ENCODE measurements at regions not wholly inside any gene's neighbourhood (a gene's known extent, or its start where the extent isn't known, plus 50 kb on each side); places are given as distances from the start of the nearest gene placed in this dataset.

DNA sequence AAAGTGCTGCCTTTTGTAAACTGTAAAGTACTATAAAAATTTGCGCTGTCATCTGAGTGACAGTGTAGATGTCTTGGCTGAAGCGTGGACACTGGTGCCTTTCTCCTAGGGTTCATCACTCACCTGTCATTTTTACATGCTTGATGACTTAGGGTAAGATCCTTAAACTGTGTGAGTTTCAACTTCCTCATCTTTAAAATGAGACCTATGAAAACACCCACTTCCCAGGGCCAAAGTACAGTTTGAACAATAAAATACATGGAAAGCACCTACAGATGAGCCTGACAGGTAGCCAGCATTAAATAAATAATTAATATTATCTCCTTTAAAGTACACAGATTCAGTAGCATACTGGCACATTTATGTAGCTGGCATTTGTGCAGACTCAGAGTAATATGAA is 309.9 kb downstream of the CHRM3 start:
- DNase-seq, result no peak

DNA sequence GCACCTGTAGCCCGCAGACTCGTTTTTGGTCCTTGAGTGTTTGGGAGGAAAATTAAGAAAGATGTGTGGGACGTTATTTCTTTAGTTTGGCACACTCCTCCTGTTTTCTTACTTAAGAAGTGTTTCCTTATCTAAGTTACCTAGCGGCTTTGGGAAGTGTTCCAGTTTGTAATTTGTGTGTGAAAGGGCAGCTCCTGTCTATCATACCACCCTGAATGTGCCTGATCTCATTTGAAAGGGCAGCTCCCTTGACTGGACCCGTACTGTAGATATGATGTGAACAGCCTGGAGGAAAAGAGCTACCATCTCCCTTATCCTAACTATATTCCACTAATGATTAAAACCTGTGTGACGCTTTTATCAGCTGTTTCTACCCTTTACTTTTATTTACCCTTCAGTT is 314.3 kb downstream of the CHRM3 start:
- no peak for DNase-seq

DNA sequence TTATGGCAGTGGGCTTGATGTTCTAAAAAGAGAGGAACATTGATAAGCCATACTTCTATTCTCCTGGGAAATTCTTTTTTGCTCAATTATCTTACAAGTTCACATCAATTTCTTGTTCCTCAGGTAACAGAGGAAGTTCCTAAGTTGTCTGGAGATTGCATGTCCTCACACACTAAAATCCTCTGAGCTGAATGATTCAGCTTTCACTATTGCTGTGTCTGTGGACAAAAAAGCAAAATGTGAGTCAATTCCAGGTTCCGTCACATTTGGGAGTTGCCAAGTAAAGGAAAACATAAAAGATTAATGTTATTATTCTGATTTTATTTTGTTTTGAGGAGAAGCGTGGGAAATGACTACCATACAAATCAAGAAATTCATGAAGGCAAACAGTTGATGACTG is 316.7 kb downstream of the CHRM3 start:
- no peak for DNase-seq

DNA sequence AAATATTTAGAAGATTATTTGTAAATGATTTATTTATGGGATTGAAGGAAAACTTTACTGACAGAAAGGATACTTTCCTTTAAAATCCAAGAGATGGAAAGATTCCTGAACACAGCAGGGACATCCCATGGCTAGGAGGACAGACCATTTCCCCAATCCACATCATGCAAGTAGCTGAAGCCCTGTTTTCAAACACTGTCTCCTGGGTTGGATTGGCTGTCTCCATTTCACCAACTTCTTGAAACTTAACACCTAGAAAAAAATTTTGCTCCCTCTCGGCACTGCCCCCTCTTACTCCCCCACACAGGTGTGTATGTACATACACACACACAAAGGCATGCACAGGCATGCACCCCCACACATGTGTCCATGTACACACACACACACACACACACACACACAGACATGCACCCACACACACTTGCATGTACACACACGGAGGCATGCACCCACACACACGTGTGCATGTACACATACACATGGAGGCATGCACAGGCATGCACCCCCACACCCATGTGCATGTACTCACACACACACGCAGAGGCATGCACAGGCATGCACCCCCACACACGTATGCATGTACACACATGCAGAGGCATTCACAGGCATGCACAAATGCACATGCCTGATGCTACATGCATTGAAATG is 320.0 kb downstream of the CHRM3 start:
- DNase-seq, result no peak

DNA sequence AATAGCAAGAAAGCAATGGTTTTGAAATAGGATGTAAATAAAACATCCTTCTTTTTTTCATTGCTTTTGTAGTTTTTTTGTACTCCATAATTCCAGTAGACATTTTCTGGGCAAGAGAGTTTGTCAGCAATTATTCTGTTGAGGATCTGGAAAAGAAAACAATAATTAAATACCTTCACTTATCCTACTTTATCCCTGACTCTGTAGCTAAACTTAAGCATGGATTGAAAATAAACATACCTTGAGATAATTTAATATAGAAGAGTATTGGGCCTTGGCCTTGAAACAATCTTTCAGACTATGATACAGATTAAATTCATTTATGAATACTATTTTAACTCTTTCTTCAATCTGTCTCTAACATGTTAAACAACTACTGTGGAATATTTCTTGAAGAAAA is 321.2 kb downstream of the CHRM3 start:
- DNase-seq, result no peak

DNA sequence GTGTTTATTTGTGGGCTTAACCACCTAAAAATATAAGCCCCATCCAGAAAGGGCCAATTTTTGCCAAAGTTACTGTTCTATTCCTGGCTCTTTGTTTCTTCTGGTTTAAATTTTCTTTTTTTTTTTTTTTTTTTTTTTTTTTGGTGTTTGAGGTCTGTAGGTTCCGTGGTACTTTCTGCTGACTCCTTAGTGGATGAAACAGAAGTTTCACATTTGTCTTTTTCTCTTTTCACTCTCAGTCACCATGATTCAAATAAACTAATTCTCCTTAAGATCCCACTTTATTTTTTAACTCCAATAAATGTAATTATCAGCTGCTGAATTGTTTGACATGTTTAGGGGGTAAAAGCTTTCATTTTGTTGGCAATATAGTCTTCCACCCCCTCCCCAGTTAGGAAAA is 322.3 kb downstream of the CHRM3 start:
- no peak for DNase-seq

DNA sequence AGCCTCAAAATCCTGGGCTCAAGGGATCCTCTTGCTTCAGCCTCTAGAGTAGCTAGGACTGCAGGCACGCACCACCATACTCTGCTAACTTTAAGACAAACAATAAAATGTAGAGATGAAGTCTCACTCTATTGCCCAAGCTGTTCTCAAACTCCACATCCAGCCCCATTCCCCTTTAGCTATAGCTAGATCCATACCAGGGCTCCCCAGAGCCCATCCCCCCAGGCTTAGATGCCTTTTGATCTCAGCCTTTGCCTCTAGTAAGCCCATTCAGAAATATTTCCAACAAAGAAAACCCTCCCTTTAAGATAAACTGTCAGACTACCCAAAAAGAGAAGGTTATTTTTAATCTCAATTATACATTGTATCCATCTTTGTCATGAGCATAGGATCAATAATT is 325.4 kb downstream of the CHRM3 start:
- DNase-seq, result no peak

DNA sequence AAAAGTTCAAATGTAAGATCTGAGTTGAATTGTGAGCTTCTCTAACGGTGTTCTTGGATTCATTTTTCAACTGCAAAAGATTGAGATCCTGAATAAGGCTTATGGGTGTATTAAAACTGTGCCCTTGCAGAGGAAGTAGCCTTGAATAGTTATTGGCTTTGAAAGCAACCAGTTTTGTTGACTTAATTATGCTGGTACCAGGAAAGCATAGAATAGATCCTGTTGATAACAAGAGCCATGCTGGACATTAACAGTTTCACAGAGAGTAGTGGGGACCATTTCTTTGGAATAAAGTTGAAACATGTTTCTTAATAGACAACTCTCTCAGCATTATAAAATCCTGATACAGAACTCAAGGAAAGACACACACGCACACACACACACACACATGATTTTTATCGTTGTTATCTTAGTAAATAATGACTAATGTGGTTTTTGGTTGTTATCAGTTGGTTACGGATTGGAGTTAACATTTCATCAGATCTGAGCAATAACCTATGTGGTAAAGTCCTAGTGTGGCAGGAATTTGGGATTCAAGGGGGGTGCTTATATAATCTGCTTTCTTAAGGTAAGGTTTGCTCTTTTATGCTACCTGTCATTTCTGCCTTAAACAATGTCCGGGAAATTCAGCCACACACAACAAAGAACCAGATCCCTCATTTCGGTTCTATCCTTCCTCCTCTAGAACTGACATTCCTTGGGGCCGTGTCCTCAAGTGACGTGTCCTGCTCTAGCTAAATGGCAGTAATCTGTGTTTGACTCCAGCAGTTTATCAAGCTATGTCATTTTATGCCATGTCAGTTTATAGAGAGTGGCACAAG is 330.9 kb downstream of the CHRM3 start:
- no peak for DNase-seq

DNA sequence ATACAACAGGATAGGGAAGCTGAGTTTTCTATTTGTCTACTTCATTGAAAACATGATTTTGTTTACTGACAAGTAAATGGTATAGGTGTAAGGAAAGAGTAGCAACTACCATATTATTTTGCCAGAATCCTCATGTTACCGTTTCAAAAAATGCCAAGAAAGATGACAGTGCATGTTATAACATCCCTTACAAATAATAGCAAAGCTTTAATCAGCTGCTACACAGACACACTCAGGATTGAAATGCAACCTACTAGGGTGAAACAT is 331.5 kb downstream of the CHRM3 start:
- DNase-seq, result no peak

DNA sequence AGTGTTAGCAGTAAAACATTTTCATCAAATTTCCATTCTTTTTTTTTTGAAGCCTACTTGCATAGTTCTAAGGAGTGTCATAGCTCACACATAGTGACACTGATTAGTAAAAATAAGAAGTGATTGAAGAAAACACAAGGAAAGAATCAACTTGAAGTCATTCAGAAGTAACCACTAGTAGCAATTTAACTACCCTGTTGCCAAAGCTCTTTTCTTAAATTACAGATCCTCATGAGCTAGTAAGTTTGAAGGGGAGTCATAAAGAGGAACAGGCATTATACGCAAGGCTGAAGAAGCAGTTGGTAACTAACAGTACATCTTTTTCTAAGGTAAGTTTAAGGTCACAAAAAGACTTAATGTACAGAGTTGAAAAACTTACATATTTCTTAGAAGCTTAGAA is 332.2 kb downstream of the CHRM3 start:
- no peak for DNase-seq

DNA sequence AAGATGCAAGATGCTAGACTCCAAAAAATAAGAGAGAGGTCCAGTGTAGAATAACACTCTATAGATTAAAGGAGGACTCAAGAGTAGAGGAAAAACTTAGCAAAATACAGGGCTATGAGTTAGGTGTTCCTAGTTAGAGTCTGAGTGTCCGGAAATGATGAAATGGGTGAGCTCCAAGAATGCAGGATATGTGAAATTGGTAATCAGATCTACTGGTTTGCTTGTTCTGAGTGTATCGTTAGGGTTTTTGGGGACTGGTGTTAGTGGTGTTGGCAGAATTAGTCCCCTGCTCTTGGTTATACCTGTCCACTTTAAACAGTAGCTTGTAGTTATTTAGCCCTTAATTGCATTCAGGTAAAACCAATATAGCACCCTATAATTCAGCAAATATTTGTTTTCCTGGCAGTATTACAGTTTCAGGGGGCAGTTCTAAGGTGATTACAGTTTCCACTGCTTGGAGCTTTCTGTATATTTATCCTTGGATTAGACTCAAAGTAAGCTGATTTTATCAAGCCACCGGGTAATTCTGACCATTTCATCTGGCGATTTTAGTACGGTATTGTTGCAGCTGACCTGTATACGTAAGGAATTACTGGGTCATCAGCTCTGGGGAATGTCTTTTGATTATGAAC is 332.7 kb downstream of the CHRM3 start:
- DNase-seq, result peak; percentile 16

DNA sequence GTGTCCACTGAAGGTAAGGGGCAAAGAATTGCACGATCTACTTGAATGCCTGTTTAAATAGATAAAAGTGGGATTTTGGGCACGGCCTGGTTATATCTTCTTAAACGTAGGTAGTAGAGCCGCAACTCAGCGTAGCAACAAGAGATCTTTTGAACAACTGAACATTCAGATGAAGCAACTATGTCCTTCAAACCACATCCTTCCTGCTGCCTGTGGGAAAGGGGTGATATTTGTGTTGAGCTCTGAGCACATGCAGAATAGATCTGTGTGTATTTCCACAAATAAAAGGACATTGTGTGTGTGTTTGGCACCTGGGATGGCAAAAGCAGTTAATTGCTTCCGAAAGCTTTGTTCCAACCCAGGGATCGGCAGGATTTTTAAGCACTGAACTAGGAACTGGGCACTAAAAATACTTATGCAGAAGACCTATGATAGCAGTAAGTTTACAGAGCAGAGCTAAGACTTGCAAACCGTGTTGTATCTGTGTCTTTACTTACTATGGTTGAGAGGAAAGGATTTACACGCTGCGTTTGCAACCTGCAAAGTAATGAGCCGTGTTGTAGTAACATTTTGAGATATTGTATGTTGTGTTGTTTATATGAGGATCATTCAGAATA is 333.4 kb downstream of the CHRM3 start:
- peak; percentile 60 for DNase-seq

DNA sequence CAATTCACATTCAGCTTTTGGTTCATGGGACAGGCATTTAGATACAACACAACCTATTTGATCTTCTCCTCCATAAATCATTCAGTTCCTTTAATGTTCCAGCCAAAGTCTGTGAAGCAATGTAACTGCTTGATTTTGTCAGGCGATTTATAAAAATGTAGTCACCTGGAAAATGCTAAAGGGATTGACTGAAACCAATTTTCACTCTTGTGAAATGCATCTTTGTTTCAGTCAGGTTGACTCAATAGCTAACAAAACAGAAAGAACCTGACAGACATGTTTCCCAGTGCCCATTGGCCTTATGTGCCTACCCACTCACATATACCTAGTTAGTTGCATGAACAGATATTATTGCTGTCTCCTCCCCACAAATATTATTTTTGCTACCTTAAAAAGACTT is 335.7 kb downstream of the CHRM3 start:
- DNase-seq, result no peak

DNA sequence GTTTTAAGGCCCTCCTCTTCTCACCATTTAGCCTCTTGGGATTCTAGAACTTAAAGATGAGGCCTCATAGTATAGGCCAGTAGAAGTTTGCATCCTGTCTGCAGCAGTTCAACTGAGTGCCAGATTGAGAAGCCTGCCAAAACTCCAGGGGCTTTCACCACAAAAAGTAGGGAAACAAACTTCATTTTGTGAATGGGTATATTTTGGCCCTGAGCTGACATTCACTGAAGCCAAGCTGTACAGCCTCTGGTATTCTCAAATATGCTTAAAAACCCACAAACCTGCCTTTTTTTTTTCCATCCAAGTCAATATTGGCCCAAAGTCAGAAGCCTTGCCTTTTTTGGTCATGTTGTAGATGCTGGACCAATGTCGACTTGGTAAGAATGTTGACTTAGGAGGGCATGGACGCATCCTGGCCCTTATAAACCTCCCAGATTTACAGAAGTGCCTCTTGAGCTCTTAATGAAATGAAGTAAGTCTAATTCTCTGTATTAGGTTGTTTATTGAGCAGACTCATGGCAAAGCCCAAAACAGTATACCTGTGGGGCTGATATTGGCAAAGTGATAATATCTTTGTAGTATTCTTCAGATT is 337.5 kb downstream of the CHRM3 start:
- no peak for DNase-seq

DNA sequence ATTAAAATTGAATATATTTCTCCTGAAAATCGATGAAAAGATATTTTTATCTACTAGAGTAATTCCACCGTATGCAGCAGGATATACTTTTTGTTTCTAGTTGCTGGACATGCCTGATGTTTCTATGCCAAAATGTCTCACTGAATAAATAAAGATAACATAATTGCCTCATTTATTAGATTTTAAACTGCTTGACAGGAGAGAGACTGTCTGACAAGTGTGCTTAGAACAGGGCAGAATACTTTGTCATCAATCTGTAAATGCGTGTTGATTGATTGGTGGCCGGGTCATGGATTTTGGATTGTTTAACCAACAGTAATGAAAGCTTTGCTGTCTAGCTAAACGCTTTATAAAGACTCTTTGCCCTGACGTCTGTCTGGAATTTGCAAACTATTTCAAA is 339.0 kb downstream of the CHRM3 start:
- no peak for DNase-seq

DNA sequence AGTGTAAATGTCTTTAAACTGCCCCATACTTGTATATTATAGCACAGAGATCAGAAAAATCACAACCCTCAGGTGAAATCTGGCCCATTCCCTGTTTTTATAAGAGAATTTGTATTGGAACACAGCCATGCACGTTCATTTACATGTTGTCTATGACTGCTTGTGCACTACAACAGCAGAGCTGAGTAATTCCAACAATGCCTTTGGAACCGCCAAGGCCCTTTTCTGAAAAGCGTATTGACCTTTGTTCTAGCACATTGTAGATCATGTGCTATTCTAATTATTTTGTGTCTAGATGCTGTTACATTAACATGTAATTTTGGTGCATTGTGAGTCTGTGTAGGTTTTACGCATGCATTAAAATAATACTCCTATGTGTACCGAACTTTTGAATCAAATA is 339.6 kb downstream of the CHRM3 start:
- DNase-seq, result no peak

DNA sequence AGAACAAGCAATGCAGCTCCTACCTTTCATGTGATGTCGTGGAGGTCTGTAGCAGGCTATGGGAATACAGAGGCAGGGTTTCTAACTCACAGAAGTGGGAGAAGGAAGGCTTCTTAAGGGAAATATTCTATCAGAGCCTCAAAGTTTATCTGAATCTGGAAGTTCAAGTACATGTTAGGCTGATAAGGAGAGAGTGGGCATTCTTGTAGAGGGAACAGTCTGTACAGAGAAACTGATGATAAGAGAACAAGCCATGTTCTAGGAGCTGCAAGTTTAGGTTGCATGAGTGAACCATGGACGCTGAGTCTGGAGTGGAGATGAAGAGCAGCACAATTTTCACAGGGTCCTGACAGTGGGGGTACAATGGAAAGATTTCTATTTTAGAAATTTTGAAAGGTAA is 344.0 kb downstream of the CHRM3 start:
- no peak for DNase-seq

DNA sequence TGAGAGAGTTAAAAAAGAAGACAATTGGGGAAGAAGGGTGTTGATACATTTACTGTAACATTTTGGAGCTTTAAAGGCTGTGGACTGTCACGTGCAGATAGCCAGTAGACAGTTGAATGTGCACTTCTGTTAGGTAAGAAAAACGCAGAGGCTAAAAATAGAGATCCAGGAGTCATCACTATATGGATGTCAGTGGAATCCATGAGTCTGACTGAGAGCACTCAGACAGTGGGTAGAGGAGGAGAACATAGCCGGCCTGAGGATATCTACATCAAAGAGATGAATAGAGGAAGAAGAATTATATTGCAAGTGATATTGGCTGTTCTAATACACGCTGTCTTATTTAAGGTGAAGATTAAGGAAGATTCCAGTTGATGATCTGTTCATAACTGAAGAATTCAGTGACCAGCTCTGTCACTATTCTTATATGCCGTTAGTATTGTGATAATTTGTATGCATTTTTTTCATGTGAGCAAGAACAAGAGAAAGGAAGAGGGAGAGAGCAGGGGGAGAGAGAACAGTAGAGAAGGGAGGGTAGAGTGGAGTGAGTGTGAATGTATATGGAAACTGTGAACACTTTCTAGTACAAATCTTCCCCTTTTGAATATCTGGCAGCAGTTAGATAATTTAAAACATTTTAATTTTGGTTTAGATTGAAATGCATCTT is 344.8 kb downstream of the CHRM3 start:
- no peak for DNase-seq

DNA sequence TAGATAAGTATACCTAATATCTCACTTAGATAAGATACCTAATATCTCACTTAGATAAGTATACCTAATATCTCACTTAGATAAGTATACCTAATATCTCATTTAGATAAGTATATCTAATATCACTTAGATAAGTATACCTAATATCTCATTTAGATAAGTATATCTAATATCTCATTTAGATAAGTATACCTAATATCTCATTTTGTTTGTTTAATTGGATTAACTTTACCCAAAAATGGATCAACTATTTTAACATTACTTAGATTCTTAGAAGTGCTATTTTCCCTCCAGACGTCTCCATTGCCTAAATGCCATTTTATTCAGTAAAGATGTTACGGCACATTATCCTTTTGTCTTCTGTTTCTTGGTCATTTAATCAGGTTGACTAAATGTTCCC is 346.4 kb downstream of the CHRM3 start:
- no peak for DNase-seq

DNA sequence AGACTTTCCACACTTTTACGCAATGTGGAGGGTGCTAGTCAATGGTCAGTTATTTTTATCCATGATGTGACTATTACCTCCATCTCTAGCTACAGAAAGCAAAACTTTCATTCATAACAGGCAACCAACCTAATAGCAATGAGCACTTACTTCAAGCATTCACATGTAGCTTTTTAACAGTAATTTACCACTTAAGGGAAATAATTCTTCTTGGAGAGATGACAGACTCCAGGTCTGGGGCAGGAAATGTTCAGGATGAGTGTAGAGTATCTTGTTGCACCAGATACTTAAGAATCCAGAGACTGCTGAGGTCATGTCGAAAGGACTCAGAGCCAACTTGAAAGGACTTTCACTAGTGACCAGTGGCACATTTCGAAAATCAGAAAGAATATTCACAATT is 347.6 kb downstream of the CHRM3 start:
- no peak for DNase-seq

DNA sequence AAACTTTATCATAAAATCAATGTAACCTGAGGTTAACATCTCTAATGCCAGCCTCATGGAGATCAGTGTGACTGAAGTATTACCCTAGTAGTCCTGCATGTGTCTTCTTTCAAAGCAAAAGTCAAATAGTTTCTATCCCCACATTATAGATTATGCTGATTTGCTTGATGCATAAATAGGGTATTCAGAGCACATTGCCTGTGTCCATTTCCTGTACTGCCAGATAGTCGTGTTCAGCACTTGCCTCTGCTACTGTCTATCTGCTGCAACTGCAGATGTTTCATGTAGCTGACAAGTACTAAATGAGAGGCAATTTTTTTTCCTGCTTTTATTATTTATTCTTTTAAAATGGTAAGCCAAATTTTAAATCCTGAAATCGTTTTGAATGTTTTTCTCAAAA is 348.7 kb downstream of the CHRM3 start:
- DNase-seq, result no peak

DNA sequence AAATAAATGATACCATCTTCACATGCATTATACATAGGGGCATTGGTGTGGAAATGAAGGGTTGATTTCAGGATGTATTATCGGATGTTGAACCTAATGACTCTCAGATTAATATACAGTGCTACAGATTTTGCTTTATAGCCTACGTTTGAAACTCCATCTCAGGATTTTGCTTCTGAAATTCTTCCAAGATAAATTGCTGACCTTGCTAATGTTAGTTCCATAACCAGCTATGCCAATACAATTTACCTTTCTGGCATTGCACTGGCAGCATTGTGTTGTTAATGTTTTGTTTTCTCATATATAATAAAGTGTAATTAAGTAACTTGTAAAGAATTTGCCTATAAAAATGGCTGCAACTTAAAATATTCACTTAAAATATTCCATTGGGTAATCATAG is 350.1 kb downstream of the CHRM3 start:
- no peak for DNase-seq

DNA sequence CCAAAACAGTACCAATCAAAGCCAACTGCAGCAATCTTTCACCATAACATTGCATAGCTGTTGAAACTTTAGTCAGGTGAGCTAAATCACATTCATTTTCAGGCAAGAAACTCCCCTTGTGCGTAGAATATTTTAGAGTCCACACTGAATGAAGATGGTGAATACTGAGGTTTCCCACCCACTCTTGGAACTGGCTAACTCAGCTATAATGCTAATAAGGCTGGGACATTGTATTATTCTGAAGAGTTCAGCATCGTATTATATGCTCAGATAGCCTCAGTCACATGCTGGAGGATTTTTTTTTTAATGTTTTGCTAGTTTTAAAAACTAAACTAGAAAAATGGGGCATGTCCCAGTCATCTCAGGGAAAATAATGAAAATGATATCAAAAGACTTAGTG is 352.3 kb upstream of the FMN2 start:
- DNase-seq, result no peak
